Effector memory CD4-positive, alpha-beta T cell (primary cell): ENCODE measurements at regions not wholly inside any gene's neighbourhood (a gene's known extent, or its start where the extent isn't known, plus 50 kb on each side); places are given as distances from the start of the nearest gene placed in this dataset.

Experiments
- DNase-seq, 3 donors: peaks; one replicate each; pipeline ENCODE4 v3.0.0-alpha.2; 2020
- H3K27ac ChIP-seq: 2 replicates; pipeline ENCODE4 v1.7.0; 2013; ENCODE audit warnings: mild to moderate bottlenecking, low read length, moderate library complexity; ENCODE audit not compliant: insufficient read depth, poor library complexity, severe bottlenecking
- H3K27me3 ChIP-seq: replicated peaks from 2 replicates; pipeline ENCODE4 v1.7.0; 2013; ENCODE audit warnings: mild to moderate bottlenecking, low read length; ENCODE audit not compliant: insufficient read depth, control insufficient read depth, poor library complexity, severe bottlenecking
- H3K36me3 ChIP-seq: 2 replicates; pipeline ENCODE4 v1.7.0; 2013; ENCODE audit warnings: mild to moderate bottlenecking, low read length, moderate library complexity; ENCODE audit not compliant: control insufficient read depth, insufficient read depth
- H3K4me1 ChIP-seq: 2 replicates; pipeline ENCODE4 v1.7.0; 2013; ENCODE audit warnings: low read length, mild to moderate bottlenecking; ENCODE audit not compliant: control insufficient read depth, insufficient read depth, poor library complexity, severe bottlenecking
- H3K4me3 ChIP-seq: 2 replicates; pipeline ENCODE4 v1.7.0; 2013; ENCODE audit warnings: low read length, low read depth, mild to moderate bottlenecking; ENCODE audit not compliant: insufficient read depth, poor library complexity, severe bottlenecking
- H3K9me3 ChIP-seq: 2 replicates; pipeline ENCODE4 v1.7.0; 2013; ENCODE audit warnings: mild to moderate bottlenecking, low read length, moderate library complexity; ENCODE audit not compliant: control insufficient read depth

DNA sequence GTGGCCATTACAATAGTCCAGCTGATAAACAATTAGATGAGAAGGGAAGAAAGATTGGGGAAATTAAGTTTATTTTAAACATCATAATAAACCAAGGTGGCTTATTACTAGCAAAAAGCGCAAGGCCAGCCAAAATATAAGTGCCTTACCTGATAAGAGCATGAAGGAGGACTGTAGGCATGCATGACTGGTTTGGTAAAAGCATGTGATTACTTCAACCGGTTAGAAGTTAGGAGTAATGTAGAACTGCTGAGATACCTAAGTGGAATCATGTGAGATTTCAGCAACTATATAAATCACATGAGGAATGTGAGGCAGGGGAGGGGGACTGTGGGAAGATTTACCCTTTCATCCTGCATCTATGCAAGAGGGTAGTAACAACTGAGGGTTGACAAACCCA, 59.7 kb upstream of the CCDC196 start:
- H3K4me3 ChIP-seq, result no peak overlapping the region
- no peaks in the 10 kb centered on the region for H3K27me3 ChIP-seq
- H3K9me3 ChIP-seq, result no peaks in the 10 kb centered on the region
- H3K36me3 ChIP-seq, result no peaks in the 10 kb centered on the region
- H3K27ac ChIP-seq, result no peak overlapping the region
- no peak for DNase-seq
- H3K4me1 ChIP-seq, result no peaks in the 10 kb centered on the region

DNA sequence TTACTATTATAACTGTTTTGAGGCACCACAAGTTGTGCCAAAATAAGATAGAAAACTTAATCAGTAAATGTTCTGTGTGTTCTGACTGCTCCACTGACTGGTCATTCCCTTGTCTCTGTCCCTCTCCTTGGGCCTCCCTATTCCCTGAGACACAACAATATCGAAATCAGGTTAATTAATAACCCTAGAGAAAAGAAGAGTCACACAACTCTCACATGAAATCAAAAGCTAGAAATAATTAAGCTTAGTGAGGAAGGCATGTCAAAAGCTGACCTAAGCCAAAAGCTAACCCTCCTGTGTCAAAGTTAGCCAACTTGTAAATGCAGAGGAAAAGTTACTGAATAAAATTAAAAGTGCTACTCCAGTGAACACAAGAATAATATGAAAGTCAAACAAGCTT, 53.8 kb upstream of the CCDC196 start:
- Histone ChIP-seq H3K27ac (no peak overlapping the region), H3K4me3 (no peak overlapping the region), H3K27me3 (no peaks in the 10 kb centered on the region), H3K9me3 (no peaks in the 10 kb centered on the region), H3K36me3 (no peaks in the 10 kb centered on the region), H3K4me1 (no peaks in the 10 kb centered on the region)
- no peak for DNase-seq

DNA sequence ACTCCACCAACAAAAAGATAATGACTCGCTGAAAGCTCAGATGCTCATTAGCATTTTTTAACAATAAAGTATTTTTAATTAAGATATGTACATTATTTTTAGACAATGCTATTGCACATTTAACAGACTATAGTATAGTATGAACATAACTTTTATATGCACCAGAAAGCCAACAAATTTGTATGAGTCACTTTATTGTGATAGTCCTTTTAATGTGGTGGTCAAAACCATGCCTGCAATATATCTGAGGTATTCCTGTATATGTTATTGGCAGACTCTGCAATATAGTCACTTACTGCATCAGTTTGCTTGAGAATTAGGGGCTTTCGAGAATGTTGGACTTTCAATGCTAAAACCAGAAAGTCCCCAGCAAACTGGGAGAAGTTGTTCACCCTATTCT, 51.7 kb upstream of the CCDC196 start:
- no peaks in the 10 kb centered on the region for H3K4me1 ChIP-seq
- H3K9me3 ChIP-seq, result no peaks in the 10 kb centered on the region
- no peak overlapping the region for H3K27ac ChIP-seq
- H3K4me3 ChIP-seq, result no peak overlapping the region
- no peak for DNase-seq
- H3K27me3 ChIP-seq, result no peaks in the 10 kb centered on the region
- no peaks in the 10 kb centered on the region for H3K36me3 ChIP-seq

DNA sequence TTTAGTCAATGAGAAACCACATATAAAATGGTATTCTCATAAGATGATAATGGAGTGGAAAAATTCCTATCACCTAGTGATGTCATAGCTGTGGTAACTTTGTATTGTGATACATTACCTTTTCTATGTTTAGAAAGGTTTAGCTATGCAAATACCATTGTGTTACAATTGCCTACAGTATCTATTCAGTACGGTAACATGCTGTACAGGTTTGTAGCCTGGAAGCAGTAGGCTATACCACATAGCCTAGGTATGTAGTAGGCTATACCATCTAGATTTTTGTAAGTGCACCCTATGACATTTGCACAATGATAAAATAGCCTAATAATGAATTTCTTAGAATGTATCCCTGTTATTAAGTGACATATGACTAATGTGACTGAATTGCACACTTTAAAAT, 50.5 kb upstream of the CCDC196 start:
- Histone ChIP-seq H3K9me3 (peaks cover 3% of the 10 kb centered on the region), H3K36me3 (no peaks in the 10 kb centered on the region)
- no peak for DNase-seq

More for the DNA sequence above, 50.5 kb upstream of the CCDC196 start:
- H3K4me1 ChIP-seq, result no peaks in the 10 kb centered on the region
- no peak overlapping the region for H3K27ac ChIP-seq
- H3K27me3 ChIP-seq, result no peaks in the 10 kb centered on the region
- no peak overlapping the region for H3K4me3 ChIP-seq
